Dendritic cell treated with granulocyte-macrophage colony-stimulating factor and Interleukin-4, amounts not matched to agents 40 ng/mL and 50 ng/mL, for 4 days (primary cell): ENCODE measurements at regions not wholly inside any gene's neighbourhood (a gene's known extent, or its start where the extent isn't known, plus 50 kb on each side); places are given as distances from the start of the nearest gene placed in this dataset.

Source experiments
- H3K27ac Mint-ChIP-seq: one replicate; pipeline ENCODE4 v1.8.0; 2022; ENCODE audit warnings: mild to moderate bottlenecking, mixed read lengths
- H3K27me3 Mint-ChIP-seq: one replicate; pipeline ENCODE4 v1.8.0; 2022; ENCODE audit warnings: mild to moderate bottlenecking, mixed read lengths
- H3K36me3 Mint-ChIP-seq: one replicate; pipeline ENCODE4 v1.8.0; 2022; ENCODE audit warnings: low read depth, mixed read lengths
- H3K4me1 Mint-ChIP-seq: one replicate; pipeline ENCODE4 v1.8.0; 2022; ENCODE audit warnings: low read depth, mixed read lengths
- H3K4me3 Mint-ChIP-seq: one replicate; pipeline ENCODE4 v1.8.0; 2022; ENCODE audit warnings: mild to moderate bottlenecking, moderate library complexity, mixed read lengths
- H3K9me3 Mint-ChIP-seq: one replicate; pipeline ENCODE4 v1.8.0; 2022; ENCODE audit warnings: mixed read lengths
- intact Hi-C: fragments of 100-400 bp; cut with micrococcal nuclease; formaldehyde crosslinking; loops from one replicate; pipeline ENCODE4 v1.15.0; 2022

GRCh38 chr3:175916191-175916934, 1057.2 kb downstream of the NAALADL2 start:
- Mint-ChIP-seq H3K27me3 (no peaks in the 10 kb centered on the region), H3K4me3 (no peak overlapping the region), H3K4me1 (no peaks in the 10 kb centered on the region), H3K27ac (no peak overlapping the region), H3K9me3 (peaks cover 28% of the 10 kb centered on the region), H3K36me3 (no peaks in the 10 kb centered on the region)
- intact Hi-C loops: no loop called here

- no peaks in the 10 kb centered on the region for H3K36me3 Mint-ChIP-seq
- H3K9me3 Mint-ChIP-seq: peaks cover 25% of the 10 kb centered on the region
- no peak overlapping the region for H3K4me3 Mint-ChIP-seq
- H3K27me3 Mint-ChIP-seq: no peaks in the 10 kb centered on the region
- H3K4me1 Mint-ChIP-seq: no peaks in the 10 kb centered on the region
- no peak overlapping the region for H3K27ac Mint-ChIP-seq
- intact Hi-C loops: no loop called here
These were observed 1055.7 kb downstream of the NAALADL2 start for GRCh38 chr3:175914785-175915184.

DNA sequence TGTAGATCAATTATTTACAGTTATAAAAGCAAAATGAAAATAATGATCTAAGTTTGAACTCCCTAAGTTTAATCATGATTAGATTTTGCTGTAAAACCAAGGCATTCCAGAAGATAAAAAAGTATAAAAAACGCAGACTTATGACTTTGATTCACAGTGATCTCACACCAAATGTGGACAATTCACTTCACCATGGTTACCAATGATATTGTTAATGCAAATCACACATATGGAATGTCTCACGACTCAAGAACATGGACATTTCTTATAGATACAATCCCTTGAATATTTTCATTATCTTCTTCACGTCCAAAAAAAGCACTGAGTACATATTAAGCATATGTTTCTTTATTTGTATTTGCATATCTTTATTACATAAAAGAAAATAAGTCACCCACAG, 1054.2 kb downstream of the NAALADL2 start:
- no peaks in the 10 kb centered on the region for H3K4me1 Mint-ChIP-seq
- H3K27ac Mint-ChIP-seq: no peak overlapping the region
- peaks cover 14% of the 10 kb centered on the region for H3K9me3 Mint-ChIP-seq
- H3K27me3 Mint-ChIP-seq: no peaks in the 10 kb centered on the region
- no peak overlapping the region for H3K4me3 Mint-ChIP-seq
- intact Hi-C loops: no loop called here
- no peaks in the 10 kb centered on the region for H3K36me3 Mint-ChIP-seq

DNA sequence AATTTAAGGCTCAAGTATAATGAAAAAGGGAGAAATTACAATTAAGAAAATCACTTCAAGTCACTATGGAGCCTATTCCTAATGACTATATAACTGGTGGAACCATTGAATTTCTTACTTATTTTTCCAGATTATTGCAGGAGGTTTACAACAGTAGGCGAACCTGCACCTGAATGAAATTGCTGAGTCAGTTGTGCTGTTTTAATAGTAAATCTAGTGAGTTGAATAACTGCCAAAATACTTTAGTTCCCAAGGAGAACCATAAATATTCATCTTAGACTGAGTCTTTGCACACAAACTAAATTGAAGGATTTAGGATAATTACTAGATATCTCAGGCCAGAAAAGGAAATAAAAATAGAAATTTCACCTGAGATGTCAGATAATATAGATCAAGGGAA, 1052.8 kb downstream of the NAALADL2 start:
- H3K27ac Mint-ChIP-seq: no peak overlapping the region
- intact Hi-C loops: no loop called here
- no peaks in the 10 kb centered on the region for H3K4me1 Mint-ChIP-seq
- H3K9me3 Mint-ChIP-seq: peaks cover 20% of the 10 kb centered on the region
- no peak overlapping the region for H3K4me3 Mint-ChIP-seq
- no peaks in the 10 kb centered on the region for H3K27me3 Mint-ChIP-seq
- H3K36me3 Mint-ChIP-seq: no peaks in the 10 kb centered on the region

DNA sequence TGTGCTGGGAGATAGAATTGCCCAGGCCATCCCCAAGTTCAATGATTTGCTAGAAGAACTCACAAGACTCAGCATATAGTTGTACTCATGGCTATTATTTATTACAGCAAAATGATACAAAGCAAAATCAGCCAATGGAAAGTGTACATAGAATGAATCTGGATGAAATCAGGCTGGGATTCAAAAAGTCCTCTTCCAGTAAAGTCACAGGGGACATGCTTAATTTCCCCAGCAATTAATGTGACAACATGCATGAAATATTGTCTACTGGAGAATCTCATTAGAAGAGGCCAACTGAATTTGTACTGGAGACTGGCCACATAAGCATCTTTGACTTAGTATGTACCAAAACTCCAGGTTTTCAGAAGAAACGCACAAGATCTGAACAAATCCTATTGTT, 1043.1 kb downstream of the NAALADL2 start:
- Mint-ChIP-seq H3K4me1 (no peaks in the 10 kb centered on the region), H3K27me3 (no peaks in the 10 kb centered on the region), H3K27ac (no peak overlapping the region), H3K4me3 (no peak overlapping the region), H3K36me3 (no peaks in the 10 kb centered on the region), H3K9me3 (peaks cover 62% of the 10 kb centered on the region)
- intact Hi-C loops: no loop called here

DNA sequence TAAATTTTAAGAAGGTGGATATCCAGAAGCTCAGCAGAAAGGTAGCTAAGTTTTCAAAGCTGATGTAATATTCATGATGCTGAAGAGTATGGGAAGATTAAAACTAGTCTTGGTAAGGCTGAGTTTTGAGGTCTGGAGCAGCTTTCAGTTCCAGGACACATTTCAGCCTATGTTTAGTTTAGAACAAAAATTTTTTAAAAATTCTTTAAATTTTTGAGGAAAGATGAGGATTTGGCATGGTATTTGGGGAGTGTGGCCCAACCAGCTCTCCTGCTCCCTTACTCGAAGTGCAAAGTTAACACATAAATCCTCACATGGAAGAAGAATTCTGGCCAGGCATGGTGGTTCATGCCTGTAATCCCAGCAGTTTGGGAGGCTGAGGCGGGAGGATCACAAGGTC, 1039.1 kb downstream of the NAALADL2 start:
- H3K9me3 Mint-ChIP-seq: peaks cover 56% of the 10 kb centered on the region
- intact Hi-C loops: no loop called here
- no peaks in the 10 kb centered on the region for H3K4me1 Mint-ChIP-seq
- H3K27me3 Mint-ChIP-seq: no peaks in the 10 kb centered on the region
- no peak overlapping the region for H3K4me3 Mint-ChIP-seq
- no peak overlapping the region for H3K27ac Mint-ChIP-seq
- H3K36me3 Mint-ChIP-seq: no peaks in the 10 kb centered on the region

DNA sequence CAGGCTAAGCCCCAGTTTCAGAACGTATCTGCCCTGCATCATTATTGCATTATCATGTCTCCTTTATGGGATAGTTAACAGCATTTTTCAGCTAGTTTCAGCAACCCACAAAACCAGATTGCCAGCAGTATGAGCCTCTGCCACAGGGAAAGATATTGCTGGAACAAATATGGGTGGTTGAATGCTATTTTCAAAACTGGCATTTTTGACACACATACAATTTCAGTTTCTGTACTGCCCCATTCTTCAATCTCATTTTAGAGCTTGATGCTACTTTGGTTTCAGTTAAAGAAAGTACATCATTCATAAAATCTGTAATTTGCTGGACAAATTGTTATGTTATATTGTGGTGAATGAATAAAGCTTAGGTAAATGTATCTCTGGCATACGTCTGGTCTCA, 1037.5 kb downstream of the NAALADL2 start:
- H3K4me3 Mint-ChIP-seq: no peak overlapping the region
- H3K27me3 Mint-ChIP-seq: no peaks in the 10 kb centered on the region
- intact Hi-C loops: no loop called here
- no peaks in the 10 kb centered on the region for H3K4me1 Mint-ChIP-seq
- H3K9me3 Mint-ChIP-seq: peaks cover 41% of the 10 kb centered on the region
- no peak overlapping the region for H3K27ac Mint-ChIP-seq
- no peaks in the 10 kb centered on the region for H3K36me3 Mint-ChIP-seq

DNA sequence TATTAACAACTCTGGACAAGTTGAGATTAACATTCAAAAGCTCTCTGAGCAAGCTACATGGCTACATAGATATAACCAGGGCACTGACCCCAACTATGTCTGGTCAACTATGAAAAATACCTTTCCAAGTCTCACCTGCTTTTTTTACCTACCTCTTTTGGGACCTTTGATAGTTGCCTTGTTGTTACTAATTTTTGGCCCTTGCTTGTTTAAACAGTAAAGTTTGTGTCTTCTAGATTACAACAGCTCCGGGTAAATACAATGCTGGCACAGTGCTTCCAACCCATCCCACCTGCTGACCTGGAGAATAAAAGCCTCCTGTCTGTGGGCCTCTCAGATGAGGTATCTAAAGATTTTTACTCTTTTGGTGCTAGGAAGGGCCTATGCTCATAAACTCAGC, 1036.6 kb downstream of the NAALADL2 start:
- H3K27ac Mint-ChIP-seq: no peak overlapping the region
- H3K27me3 Mint-ChIP-seq: no peaks in the 10 kb centered on the region
- peaks cover 34% of the 10 kb centered on the region for H3K9me3 Mint-ChIP-seq
- H3K36me3 Mint-ChIP-seq: no peaks in the 10 kb centered on the region
- no peaks in the 10 kb centered on the region for H3K4me1 Mint-ChIP-seq
- intact Hi-C loops: no loop called here
- H3K4me3 Mint-ChIP-seq: no peak overlapping the region

GRCh38 chr3:175893566-175893965, 1034.4 kb downstream of the NAALADL2 start:
- Mint-ChIP-seq H3K9me3 (peaks cover 34% of the 10 kb centered on the region), H3K4me1 (no peaks in the 10 kb centered on the region), H3K27ac (no peak overlapping the region), H3K4me3 (no peak overlapping the region), H3K27me3 (no peaks in the 10 kb centered on the region), H3K36me3 (no peaks in the 10 kb centered on the region)
- intact Hi-C loops: no loop called here

DNA sequence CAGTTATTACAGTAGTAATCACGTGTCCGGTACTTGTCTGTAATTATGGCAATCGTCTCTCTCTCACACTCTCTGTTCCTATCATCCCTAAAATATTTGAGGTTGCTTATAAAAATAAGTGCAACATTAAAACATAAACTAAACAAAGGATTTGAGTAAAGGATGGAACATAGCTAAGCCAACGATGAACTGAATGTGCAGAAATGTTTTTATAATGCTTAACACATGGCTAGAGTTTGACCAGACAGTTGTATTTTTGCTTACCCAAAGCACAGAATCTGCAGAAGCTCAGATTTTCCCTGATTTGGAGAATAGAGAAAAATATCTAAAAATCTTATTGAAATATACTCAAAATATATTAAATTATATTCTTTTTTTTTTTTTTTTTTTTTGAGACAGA, 1030.9 kb downstream of the NAALADL2 start:
- H3K9me3 Mint-ChIP-seq: peaks cover 29% of the 10 kb centered on the region
- H3K27ac Mint-ChIP-seq: no peak overlapping the region
- no peaks in the 10 kb centered on the region for H3K27me3 Mint-ChIP-seq
- no peaks in the 10 kb centered on the region for H3K36me3 Mint-ChIP-seq
- intact Hi-C loops: no loop called here
- H3K4me3 Mint-ChIP-seq: no peak overlapping the region
- no peaks in the 10 kb centered on the region for H3K4me1 Mint-ChIP-seq

- Mint-ChIP-seq H3K36me3 (no peaks in the 10 kb centered on the region), H3K4me1 (no peaks in the 10 kb centered on the region), H3K4me3 (no peak overlapping the region), H3K27me3 (no peaks in the 10 kb centered on the region), H3K9me3 (peaks cover 52% of the 10 kb centered on the region), H3K27ac (no peak overlapping the region)
- intact Hi-C loops: no loop called here
These were observed 1026.2 kb downstream of the NAALADL2 start for GRCh38 chr3:175885231-175885766.

- intact Hi-C loops: no loop called here
- Mint-ChIP-seq H3K27ac (no peak overlapping the region), H3K36me3 (no peaks in the 10 kb centered on the region), H3K4me1 (no peaks in the 10 kb centered on the region), H3K27me3 (no peaks in the 10 kb centered on the region), H3K4me3 (no peak overlapping the region), H3K9me3 (peaks cover 60% of the 10 kb centered on the region)
These were observed 1020.3 kb downstream of the NAALADL2 start for GRCh38 chr3:175879417-175879816.

GRCh38 chr3:175869404-175869803, 1010.3 kb downstream of the NAALADL2 start:
- H3K27me3 Mint-ChIP-seq: no peaks in the 10 kb centered on the region
- no peak overlapping the region for H3K27ac Mint-ChIP-seq
- peaks cover 27% of the 10 kb centered on the region for H3K9me3 Mint-ChIP-seq
- intact Hi-C loops: no loop called here
- no peaks in the 10 kb centered on the region for H3K4me1 Mint-ChIP-seq
- no peak overlapping the region for H3K4me3 Mint-ChIP-seq
- no peaks in the 10 kb centered on the region for H3K36me3 Mint-ChIP-seq

GRCh38 chr3:175868626-175869025, 1009.5 kb downstream of the NAALADL2 start:
- no peaks in the 10 kb centered on the region for H3K36me3 Mint-ChIP-seq

GRCh38 chr3:175865724-175866123, 1006.6 kb downstream of the NAALADL2 start:
- intact Hi-C loops: no loop called here
- H3K9me3 Mint-ChIP-seq: no peaks in the 10 kb centered on the region
- no peak overlapping the region for H3K4me3 Mint-ChIP-seq
- no peak overlapping the region for H3K27ac Mint-ChIP-seq
- H3K36me3 Mint-ChIP-seq: no peaks in the 10 kb centered on the region
- H3K4me1 Mint-ChIP-seq: no peaks in the 10 kb centered on the region
- H3K27me3 Mint-ChIP-seq: no peaks in the 10 kb centered on the region

More at GRCh38 chr3:175868626-175869025, 1009.5 kb downstream of the NAALADL2 start:
- no peaks in the 10 kb centered on the region for H3K4me1 Mint-ChIP-seq
- no peak overlapping the region for H3K4me3 Mint-ChIP-seq
- no peaks in the 10 kb centered on the region for H3K27me3 Mint-ChIP-seq
- intact Hi-C loops: no loop called here
- H3K9me3 Mint-ChIP-seq: peaks cover 22% of the 10 kb centered on the region
- no peak overlapping the region for H3K27ac Mint-ChIP-seq
